Memory B cell (primary cell): ENCODE measurements at regions not wholly inside any gene's neighbourhood (a gene's known extent, or its start where the extent isn't known, plus 50 kb on each side); places are given as distances from the start of the nearest gene placed in this dataset.
A peak's percentile ranks its signal among the peaks of the same experiment; 100 is the strongest.

Source experiments
- ATAC-seq: fragments of 150-1000 bp; cut with Tn5 transposase; 2 replicates; pipeline ENCODE4 v1.10.0; 2021; ENCODE audit warnings: low read depth, mild to moderate bottlenecking, moderate library complexity
- DNase-seq, 2 donors: peaks; one replicate each; pipeline ENCODE4 v3.0.0; 2022; ENCODE audit warnings: low spot score in 2 of 2
- H3K27ac Mint-ChIP-seq: one replicate; pipeline ENCODE4 v1.8.0; 2022; ENCODE audit warnings: mild to moderate bottlenecking, moderate library complexity, mixed read lengths
- H3K27me3 Mint-ChIP-seq: one replicate; pipeline ENCODE4 v1.8.0; 2022; ENCODE audit warnings: mixed read lengths
- H3K36me3 Mint-ChIP-seq: one replicate; pipeline ENCODE4 v1.8.0; 2022; ENCODE audit warnings: mild to moderate bottlenecking, mixed read lengths
- H3K4me1 Mint-ChIP-seq: one replicate; pipeline ENCODE4 v1.8.0; 2022; ENCODE audit warnings: mixed read lengths
- H3K4me3 Mint-ChIP-seq: one replicate; pipeline ENCODE4 v1.8.0; 2022; ENCODE audit warnings: mild to moderate bottlenecking, moderate library complexity, mixed read lengths
- H3K9me3 Mint-ChIP-seq: one replicate; pipeline ENCODE4 v1.8.0; 2022; ENCODE audit warnings: mixed read lengths

DNA sequence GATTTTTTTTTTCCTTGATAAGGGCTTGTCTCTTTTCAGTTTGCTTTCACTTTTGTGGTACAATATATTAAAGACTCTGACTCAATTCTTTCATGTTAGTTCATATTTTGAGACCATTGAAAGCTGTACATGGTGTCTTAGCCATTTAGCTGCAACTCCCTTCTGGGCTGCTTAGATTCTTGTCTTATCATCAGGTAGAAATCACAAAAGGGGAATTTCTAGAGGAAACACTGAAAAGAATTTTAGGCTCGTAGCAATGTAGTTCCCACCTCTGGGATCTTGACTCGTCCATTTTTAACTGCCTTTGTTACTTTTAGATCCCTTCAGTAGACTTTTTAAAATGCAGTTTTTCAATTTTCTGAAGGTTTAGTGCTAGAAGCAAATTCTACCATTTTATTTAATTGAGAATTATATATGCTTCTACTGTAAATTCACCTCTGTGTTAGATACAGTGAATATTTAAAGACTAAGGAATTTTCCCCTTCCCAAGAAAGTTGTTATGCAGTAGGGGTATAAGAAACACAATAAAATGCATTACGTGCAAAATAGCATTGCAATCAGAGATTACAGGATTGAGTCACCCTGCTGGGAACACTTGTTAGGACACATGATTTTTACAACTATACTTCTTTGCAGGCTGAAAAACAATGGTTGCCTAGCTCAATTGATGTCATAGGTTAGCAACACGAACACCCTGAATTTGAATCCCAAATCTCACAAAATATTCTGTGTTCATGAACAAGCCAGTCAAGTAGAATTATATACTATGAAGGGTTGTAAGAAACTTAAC is 772.7 kb downstream of the PDCD6IP start:
- Mint-ChIP-seq H3K27me3 (peaks cover 1% of the 10 kb centered on the region), H3K4me1 (no peaks in the 10 kb centered on the region), H3K27ac (no peak overlapping the region), H3K4me3 (no peak overlapping the region), H3K9me3 (peaks cover 6% of the 10 kb centered on the region), H3K36me3 (no peaks in the 10 kb centered on the region)
- DNase-seq, result no peak
- ATAC-seq, result no peak

DNA sequence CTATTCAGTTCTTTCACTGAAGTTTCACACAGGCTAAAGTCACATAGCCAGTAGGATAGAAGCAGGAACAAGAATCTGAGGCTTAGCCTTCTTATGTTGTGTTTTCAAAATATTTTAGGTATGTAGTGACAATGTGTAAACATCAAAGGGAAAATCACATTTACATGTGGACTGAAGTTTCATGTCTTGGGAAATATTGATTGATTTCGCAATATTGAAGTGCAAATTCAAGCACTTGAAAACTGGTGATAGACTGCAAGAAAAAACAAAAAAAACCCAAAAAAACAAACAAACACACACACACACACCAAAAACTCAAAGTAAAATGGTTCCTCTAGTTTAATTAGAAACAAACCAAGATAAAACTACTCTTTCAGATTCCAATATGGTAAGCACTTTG is 773.3 kb downstream of the PDCD6IP start:
- H3K36me3 Mint-ChIP-seq, result no peaks in the 10 kb centered on the region
- H3K4me3 Mint-ChIP-seq, result no peak overlapping the region
- no peak for DNase-seq
- no peak for ATAC-seq
- no peak overlapping the region for H3K27ac Mint-ChIP-seq
- H3K9me3 Mint-ChIP-seq, result peaks cover 5% of the 10 kb centered on the region
- peaks cover 1% of the 10 kb centered on the region for H3K27me3 Mint-ChIP-seq
- no peaks in the 10 kb centered on the region for H3K4me1 Mint-ChIP-seq

DNA sequence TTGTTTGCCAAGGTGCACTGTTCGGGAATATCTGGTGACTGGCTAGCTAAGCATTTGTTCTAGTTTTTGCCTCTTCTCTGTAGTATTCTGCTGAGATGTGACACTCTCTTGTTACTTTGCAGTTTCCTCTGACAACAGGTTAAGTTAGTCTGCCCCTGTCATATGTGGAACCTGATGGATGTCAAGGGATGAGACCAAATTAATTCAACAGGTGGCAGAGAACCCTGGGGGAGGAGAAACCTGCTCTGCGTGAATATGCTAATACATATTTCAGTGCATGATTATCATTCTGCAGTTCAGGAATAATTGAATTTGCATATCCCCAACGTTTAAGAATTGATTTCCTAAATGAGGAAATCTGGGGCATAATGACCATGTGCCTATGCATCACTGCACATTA is 777.3 kb downstream of the PDCD6IP start:
- H3K4me3 Mint-ChIP-seq, result no peak overlapping the region
- ATAC-seq (no peak), DNase-seq (no peak)
- H3K4me1 Mint-ChIP-seq, result no peaks in the 10 kb centered on the region
- peaks cover 1% of the 10 kb centered on the region for H3K27me3 Mint-ChIP-seq
- H3K27ac Mint-ChIP-seq, result no peak overlapping the region
- peaks cover 3% of the 10 kb centered on the region for H3K9me3 Mint-ChIP-seq
- no peaks in the 10 kb centered on the region for H3K36me3 Mint-ChIP-seq

DNA sequence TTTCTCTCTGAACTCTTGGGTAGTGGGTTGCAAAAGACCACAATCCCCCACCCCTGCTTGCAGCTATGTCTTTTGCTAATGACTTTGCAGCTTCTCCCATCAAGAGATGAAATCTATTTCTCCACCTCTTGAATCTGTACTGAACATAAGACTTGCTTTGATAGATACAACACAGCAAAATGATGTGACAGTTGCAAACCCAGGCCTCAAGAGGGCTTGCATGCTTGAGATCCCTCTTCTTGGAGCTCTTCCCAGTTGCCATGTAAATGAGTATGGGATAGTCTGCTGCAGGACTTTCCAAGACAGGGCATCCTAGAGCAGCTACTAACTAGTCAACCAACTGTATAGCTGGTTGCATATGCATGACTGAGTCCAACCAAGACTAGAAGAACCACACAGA is 783.6 kb downstream of the PDCD6IP start:
- Mint-ChIP-seq H3K9me3 (peaks cover 2% of the 10 kb centered on the region), H3K4me1 (no peaks in the 10 kb centered on the region), H3K36me3 (no peaks in the 10 kb centered on the region), H3K27me3 (no peaks in the 10 kb centered on the region), H3K27ac (no peak overlapping the region), H3K4me3 (no peak overlapping the region)
- no peak for ATAC-seq
- no peak for DNase-seq

DNA sequence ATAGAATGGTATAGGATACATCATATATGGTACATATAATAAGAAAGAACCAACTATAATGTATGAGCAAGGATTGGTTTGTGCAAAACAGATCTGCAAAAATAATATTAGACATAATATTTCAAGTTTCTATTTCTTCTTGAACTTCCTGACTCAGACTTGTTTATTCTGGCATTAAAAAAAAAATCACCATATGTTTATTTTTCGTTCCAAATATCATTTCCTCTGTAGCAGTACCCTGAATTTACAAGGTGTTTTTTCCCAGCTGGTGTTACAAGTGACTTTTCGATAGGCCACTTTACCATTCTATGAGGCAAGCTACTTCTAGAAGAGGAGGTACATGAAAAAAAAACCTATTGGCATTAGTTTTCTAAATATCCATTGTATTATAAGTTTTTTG is 785.0 kb downstream of the PDCD6IP start:
- DNase-seq (no peak), ATAC-seq (no peak)
- peaks cover 5% of the 10 kb centered on the region for H3K9me3 Mint-ChIP-seq
- no peaks in the 10 kb centered on the region for H3K36me3 Mint-ChIP-seq
- no peak overlapping the region for H3K27ac Mint-ChIP-seq
- H3K27me3 Mint-ChIP-seq, result no peaks in the 10 kb centered on the region
- no peaks in the 10 kb centered on the region for H3K4me1 Mint-ChIP-seq
- H3K4me3 Mint-ChIP-seq, result no peak overlapping the region

DNA sequence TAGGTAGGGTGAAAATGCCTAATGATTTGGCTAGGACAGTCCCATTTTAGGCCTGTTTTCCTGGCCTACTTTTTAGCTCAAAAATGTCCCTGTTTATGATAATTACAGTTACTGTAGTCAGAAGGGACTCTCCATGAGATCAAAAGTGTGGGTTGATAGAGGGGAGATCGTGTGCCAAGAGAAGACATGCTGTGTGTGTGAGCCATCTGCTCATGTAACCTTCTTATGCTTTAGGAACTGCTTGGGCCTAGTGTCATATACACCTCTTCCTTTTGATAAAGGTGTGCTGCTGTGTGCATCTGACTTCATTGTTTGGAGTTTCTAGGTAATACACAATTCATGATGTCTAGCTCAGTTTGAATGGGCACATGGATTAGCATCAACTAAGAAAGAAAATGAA is 786.5 kb downstream of the PDCD6IP start:
- Mint-ChIP-seq H3K9me3 (peaks cover 9% of the 10 kb centered on the region), H3K4me3 (no peak overlapping the region), H3K27ac (peak overlapping the region; percentile 46), H3K4me1 (no peaks in the 10 kb centered on the region), H3K36me3 (peaks cover 1% of the 10 kb centered on the region), H3K27me3 (no peaks in the 10 kb centered on the region)
- DNase-seq (no peak), ATAC-seq (no peak)

DNA sequence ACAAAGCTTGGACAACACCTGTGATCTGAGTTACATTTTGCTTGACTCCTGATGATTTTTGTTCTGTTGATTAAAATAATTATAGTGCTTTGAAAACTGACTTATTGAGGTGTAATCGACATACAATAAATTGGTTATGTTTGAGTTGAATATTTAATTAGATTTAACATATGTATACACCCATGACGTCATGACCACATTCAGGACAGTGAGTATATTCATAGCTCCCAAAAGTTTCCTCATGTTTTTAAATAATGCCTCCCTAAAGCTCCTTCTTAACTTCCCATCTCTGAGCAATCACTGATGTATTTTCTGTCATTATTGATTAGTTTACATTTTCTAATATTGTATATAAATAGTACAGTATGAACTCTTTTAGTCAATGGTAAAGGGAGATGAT is 801.2 kb downstream of the PDCD6IP start:
- DNase-seq (no peak), ATAC-seq (no peak)
- Mint-ChIP-seq H3K27ac (no peak overlapping the region), H3K4me3 (no peak overlapping the region), H3K36me3 (no peaks in the 10 kb centered on the region), H3K27me3 (no peaks in the 10 kb centered on the region), H3K4me1 (no peaks in the 10 kb centered on the region), H3K9me3 (peaks cover 2% of the 10 kb centered on the region)

DNA sequence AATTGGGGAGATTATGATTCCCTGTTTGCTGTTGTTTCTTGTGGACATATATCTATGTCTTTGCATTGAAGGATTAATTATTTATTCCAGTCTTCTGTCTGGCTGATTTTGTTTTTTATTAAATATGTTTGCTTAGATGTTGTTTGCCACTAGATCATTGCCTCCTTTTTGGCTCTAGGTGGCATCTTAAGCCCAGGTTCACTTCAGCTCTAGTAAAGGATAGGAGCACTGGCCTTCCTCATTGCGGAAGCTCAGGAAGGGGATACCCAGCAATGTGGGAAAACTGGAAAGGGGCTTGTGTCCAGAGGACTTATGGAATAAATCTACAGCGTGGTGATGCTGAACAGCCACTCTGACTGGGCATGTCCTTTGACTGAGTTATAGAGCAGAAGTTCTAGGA is 821.6 kb downstream of the PDCD6IP start:
- no peak overlapping the region for H3K4me3 Mint-ChIP-seq

DNA sequence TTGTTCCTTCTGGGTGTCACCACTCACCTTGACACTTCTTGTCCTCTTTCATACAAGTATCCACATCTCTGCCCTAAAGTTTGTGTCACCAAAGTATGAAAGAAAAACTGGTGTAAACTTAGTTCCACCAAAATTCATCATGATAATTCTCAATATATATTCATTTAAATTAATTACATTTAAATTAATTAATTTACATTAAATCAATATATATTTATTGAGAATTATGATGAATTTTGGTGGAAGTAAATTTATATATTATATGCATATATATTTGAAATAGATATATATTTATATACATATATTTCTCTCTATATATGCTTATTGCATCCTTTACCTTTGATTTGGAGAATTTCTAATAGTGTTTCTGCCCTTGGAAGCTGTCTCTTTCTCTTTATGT is 828.3 kb downstream of the PDCD6IP start:
- Mint-ChIP-seq H3K27ac (no peak overlapping the region), H3K27me3 (no peaks in the 10 kb centered on the region), H3K4me3 (no peak overlapping the region), H3K36me3 (peaks cover 2% of the 10 kb centered on the region), H3K4me1 (no peaks in the 10 kb centered on the region), H3K9me3 (peaks cover 8% of the 10 kb centered on the region)
- ATAC-seq (no peak), DNase-seq (no peak)

More for the DNA sequence above, 821.6 kb downstream of the PDCD6IP start:
- Mint-ChIP-seq H3K36me3 (peaks cover 4% of the 10 kb centered on the region), H3K27ac (no peak overlapping the region), H3K4me1 (no peaks in the 10 kb centered on the region), H3K9me3 (peaks cover 30% of the 10 kb centered on the region), H3K27me3 (no peaks in the 10 kb centered on the region)
- DNase-seq (no peak), ATAC-seq (no peak)

DNA sequence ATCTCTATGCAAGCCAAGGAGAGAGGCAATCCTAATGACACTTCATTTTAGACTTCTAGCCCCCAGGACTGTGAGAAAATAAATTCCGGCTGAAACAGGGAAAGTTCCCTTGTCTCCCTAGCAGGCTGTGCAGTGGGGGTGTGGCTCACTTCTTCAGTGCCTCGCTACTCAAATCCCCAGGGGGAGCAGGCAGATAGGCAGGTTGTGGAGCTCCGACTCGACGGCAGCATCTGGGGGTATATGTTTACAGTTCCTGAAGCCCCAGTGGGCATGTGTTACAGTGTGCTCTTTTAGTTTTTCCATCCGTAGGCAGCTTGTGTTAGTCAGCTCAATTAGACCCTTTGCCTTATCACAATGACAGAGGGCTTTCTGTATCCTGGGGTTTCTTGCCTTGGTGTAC is 836.5 kb downstream of the PDCD6IP start:
- no peaks in the 10 kb centered on the region for H3K9me3 Mint-ChIP-seq
- H3K27me3 Mint-ChIP-seq, result peaks cover 1% of the 10 kb centered on the region
- H3K4me1 Mint-ChIP-seq, result no peaks in the 10 kb centered on the region
- no peak overlapping the region for H3K4me3 Mint-ChIP-seq
- no peak overlapping the region for H3K27ac Mint-ChIP-seq
- no peak for DNase-seq
- no peaks in the 10 kb centered on the region for H3K36me3 Mint-ChIP-seq
- ATAC-seq, result no peak

DNA sequence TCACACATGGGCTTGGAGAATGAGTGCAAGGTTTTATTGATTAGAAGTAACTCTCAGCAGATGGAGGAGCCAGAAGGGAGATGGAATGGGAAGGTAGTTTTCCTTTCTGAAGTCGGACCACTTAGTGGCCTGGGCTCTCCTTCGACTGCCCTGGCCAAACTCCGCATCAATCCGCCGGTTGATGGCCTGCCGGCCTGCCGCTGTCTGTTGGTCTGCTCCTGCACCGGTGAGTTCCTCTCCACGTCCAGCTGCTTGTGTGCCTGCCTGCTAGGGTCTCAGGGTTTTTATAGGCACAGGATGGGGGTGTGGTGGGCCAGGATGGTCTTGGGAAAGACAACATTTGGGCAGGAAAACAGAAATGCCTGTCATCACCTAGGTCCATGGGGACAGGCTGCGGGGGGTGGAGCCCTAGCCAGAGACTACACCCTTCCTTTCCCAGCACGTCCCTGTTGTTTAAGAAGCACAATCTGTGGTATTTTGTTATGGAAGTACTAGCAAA is 837.0 kb downstream of the PDCD6IP start:
- H3K27me3 Mint-ChIP-seq, result peaks cover 1% of the 10 kb centered on the region
- H3K27ac Mint-ChIP-seq, result no peak overlapping the region
- H3K9me3 Mint-ChIP-seq, result no peaks in the 10 kb centered on the region
- DNase-seq (no peak), ATAC-seq (no peak)
- no peak overlapping the region for H3K4me3 Mint-ChIP-seq
- H3K4me1 Mint-ChIP-seq, result no peaks in the 10 kb centered on the region
- no peaks in the 10 kb centered on the region for H3K36me3 Mint-ChIP-seq

DNA sequence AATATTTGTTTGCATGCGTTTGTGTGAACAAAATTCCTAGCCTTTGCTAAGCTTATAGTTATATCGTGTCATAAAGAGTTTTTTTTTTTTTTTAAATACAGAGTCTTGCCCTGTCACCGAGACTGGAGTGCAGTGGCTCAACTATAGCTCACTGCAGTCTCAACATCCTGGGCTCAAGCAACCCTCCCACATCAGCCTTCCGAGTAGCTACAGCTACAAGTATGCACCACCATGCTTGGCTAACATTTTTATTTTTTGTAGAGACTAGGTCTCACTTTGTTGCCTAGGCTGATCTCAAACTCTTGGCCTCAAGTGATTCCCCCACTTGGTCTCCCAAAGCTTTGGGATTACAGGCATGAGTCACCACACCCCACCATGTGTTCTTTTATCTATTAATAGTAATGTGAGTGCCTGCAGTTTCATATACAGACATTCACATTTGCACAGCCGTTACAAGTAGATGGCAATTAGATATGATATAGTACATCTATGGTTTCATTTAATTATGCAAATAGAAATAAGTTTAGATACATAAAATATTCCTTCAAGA is 848.6 kb downstream of the PDCD6IP start:
- H3K27ac Mint-ChIP-seq, result no peak overlapping the region
- ATAC-seq, result no peak

DNA sequence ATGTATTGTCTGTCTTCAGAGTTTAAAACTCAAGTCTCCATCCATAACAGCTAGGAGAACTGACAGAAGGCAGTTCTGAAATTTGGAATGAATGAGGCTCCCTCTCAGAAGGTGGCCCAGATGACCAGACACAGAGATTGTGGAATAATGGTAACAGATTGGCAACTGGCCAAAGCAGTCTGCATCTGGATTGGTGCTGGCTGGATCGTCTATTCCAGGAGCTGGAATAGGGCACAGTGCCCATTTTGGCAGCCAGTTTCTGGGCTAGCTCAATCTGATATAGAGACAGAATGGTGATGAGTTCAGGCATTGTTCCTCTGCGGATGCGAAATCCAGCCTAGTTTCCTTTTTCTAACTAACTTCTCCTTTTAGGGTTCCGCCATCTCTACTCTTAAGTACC is 851.7 kb downstream of the PDCD6IP start:
- DNase-seq (no peak), ATAC-seq (no peak)
- Mint-ChIP-seq H3K27ac (no peak overlapping the region), H3K36me3 (no peaks in the 10 kb centered on the region), H3K4me3 (no peak overlapping the region), H3K9me3 (no peaks in the 10 kb centered on the region), H3K27me3 (no peaks in the 10 kb centered on the region), H3K4me1 (no peaks in the 10 kb centered on the region)

More for the DNA sequence above, 848.6 kb downstream of the PDCD6IP start:
- H3K4me1 Mint-ChIP-seq, result no peaks in the 10 kb centered on the region
- H3K4me3 Mint-ChIP-seq, result no peak overlapping the region
- no peak for DNase-seq
- H3K9me3 Mint-ChIP-seq, result peaks cover 3% of the 10 kb centered on the region
- H3K36me3 Mint-ChIP-seq, result no peaks in the 10 kb centered on the region
- no peaks in the 10 kb centered on the region for H3K27me3 Mint-ChIP-seq

DNA sequence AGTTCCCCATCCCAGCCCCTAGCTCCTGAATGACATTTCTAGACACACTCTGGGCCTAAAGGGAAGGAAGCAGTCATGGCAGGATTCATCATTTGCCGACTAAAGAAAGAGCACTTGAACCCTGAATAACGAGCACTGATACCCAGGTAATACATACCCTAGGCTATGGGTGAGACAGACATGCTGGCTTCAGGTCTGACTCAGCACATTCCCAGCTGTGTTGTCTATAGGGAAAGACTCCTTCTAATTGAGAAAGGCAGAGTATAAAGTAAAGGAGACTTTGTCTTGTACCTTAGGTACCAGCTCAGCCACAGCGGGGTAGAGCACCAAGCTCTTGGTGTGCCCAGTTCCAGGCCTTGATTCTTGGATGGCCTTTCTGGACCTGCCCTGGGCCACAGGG is 870.5 kb downstream of the PDCD6IP start:
- no peak for DNase-seq
- ATAC-seq, result no peak
- no peaks in the 10 kb centered on the region for H3K27me3 Mint-ChIP-seq
- H3K4me1 Mint-ChIP-seq, result no peaks in the 10 kb centered on the region
- peaks cover 3% of the 10 kb centered on the region for H3K9me3 Mint-ChIP-seq
- no peak overlapping the region for H3K4me3 Mint-ChIP-seq
- H3K36me3 Mint-ChIP-seq, result no peaks in the 10 kb centered on the region
- H3K27ac Mint-ChIP-seq, result no peak overlapping the region

DNA sequence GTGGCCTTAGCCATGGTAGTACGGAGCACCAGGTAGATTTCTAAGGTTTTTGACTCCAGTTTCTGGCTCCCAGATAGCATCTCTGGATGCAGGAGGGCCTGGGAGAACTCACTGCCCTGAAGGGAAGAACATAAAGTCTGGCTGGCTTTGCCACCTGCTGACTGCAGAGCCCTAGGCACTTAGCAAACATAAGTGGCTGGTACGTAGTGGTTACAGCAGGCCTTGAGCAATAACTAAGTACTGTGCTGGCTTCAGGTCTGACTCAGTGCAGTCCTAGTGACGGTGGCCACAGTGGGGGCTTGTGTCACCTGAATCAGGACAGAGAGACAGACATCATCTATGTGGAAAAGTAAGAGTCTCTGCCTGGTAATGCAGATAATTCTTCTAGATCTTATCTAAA is 871.1 kb downstream of the PDCD6IP start:
- Mint-ChIP-seq H3K27me3 (no peaks in the 10 kb centered on the region), H3K9me3 (peaks cover 3% of the 10 kb centered on the region), H3K4me3 (no peak overlapping the region), H3K27ac (no peak overlapping the region), H3K4me1 (no peaks in the 10 kb centered on the region), H3K36me3 (no peaks in the 10 kb centered on the region)
- ATAC-seq (no peak), DNase-seq (no peak)
